NT2/D1 (cell line): ENCODE measurements at regions not wholly inside any gene's neighbourhood (a gene's known extent, or its start where the extent isn't known, plus 50 kb on each side); places are given as distances from the start of the nearest gene placed in this dataset.

Experiments
- YY1 ChIP-seq: IDR thresholded peaks from 2 replicates; pipeline ENCODE4 v1.6.1; 2011; ENCODE audit not compliant: insufficient read length, insufficient read depth
- ZNF274 ChIP-seq: IDR thresholded peaks from 2 replicates; pipeline ENCODE4 v1.6.1; 2011; ENCODE audit warnings: mild to moderate bottlenecking, low read depth, low read length

DNA sequence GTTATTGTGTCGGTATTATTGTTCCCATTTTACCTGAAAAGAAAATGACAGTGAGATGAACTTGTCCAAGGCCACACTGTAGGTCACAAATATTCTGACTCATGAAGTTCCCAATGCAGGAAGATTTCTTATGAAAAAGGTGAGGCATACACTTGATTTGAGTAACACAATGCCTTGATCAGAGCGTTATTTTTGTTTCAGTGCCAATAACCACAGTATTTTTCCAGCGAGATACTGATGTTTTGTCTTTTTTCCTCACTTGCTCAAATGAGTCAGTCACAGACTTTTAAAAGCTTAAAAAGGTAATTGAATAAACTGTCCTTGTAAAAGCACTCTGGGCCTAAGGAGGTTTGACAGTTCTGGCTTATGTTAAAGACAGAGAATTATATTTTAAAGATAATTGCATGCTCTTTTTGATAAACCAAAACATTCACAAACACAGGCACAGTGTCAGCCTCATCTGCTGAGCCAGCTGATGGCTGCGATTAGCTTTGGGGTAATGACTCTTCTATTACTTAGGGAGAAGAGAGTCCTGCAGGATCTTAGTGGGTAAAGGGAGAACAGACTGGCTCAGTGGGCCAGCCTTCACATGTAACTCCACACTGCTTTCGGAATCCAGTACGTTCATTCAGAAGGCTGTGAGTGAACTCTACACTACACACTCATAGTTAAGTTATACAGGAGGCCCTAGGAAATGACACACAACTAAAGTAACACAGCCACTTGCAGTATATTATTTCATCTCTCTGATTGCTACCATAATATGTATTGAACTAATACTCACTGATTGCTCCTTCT lies 165.5 kb upstream of the CD180 start:
- TF ChIP-seq YY1 (no peak), ZNF274 (no peak)
